Tibial nerve (tissue), 4 donors: ENCODE measurements at regions not wholly inside any gene's neighbourhood (a gene's known extent, or its start where the extent isn't known, plus 50 kb on each side); places are given as distances from the start of the nearest gene placed in this dataset.

Source experiments
- CTCF ChIP-seq, 5 experiments: fragments of 200-600 bp in 3 of 5; fragments of 450-650 bp in 2 of 5; sonication (generic) in 3 of 5; IDR thresholded peaks; one replicate each; pipeline ENCODE4 v1.5.1; 2016 to 2019; ENCODE audit warnings: antibody characterized with exemption in 5 of 5, mild to moderate bottlenecking in 3 of 5, moderate library complexity in 2 of 5
- EP300 ChIP-seq, 2 donors: sonication (generic); formaldehyde crosslinking; IDR thresholded peaks; one replicate each; pipeline ENCODE4 v1.6.1; 2017; ENCODE audit warnings: antibody characterized with exemption in 2 of 2, mild to moderate bottlenecking in 1 of 2
- POLR2A ChIP-seq, 2 donors: fragments of 450-650 bp; IDR thresholded peaks; one replicate each; pipeline ENCODE4 v1.6.1; 2017; ENCODE audit warnings: antibody characterized with exemption in 2 of 2, mild to moderate bottlenecking in 2 of 2, moderate library complexity in 2 of 2

- TF ChIP-seq CTCF (IDR thresholded peaks at IDR 0.05) (no peak), POLR2A (IDR thresholded peaks at IDR 0.05) (no peak), EP300 (IDR thresholded peaks at IDR 0.05) (peak in 1 of 2 donors; percentile 28)
Measured at GRCh38 chrX:110944311-110944750, 148.7 kb upstream of the CHRDL1 start.
